Heart left ventricle (tissue), 13 donors: ENCODE measurements at regions not wholly inside any gene's neighbourhood (a gene's known extent, or its start where the extent isn't known, plus 50 kb on each side); places are given as distances from the start of the nearest gene placed in this dataset.

Experiments
- POLR2A ChIP-seq, 2 donors: fragments of 450-650 bp; IDR thresholded peaks; one replicate each; pipeline ENCODE4 v1.6.1; 2017; ENCODE audit warnings: antibody characterized with exemption in 2 of 2, mild to moderate bottlenecking in 2 of 2, moderate library complexity in 2 of 2
- TF ChIP-seq, protein P1 (sequence below), 12 donors: fragments of 200-600 bp; sonication (generic) in 4 of 12; IDR thresholded peaks; one replicate each; pipeline versions ENCODE4 v1.5.0 to v1.8.0; 2018 to 2022; ENCODE audit warnings: antibody characterized with exemption in 12 of 12, mild to moderate bottlenecking in 5 of 12
- donor health status: ischemic (EF 13 %, LVEDD 7.1; RV severe dilation, severe dysfunction).
- donor health status: DM: no; HTN: yes; CAD: no.
- donor health status: DM: no; HTN: no; CAD: no.
- donor health status: ischemic (EF 25% LVEDD 6.9; RV normal size, moderate dysfunction).
- donor health status: ischemic (EF 25% LVEDD 5.7; RV mildly dilated, moderate dysfunction).
- donor health status: ischemic (EF 35%, LVEDD 5.7; RV mildly dilated, moderate dysfunction).
- donor health status: nonischemic (EF 11% LVEDD 7.7; RV severe dilation, severe dysfunction).
- donor health status: DM: yes; HTN: yes; CAD: no.
- donor health status: PGD.
- donor health status: ischemic (EF 29% LVEDD 5.4; RV normal size, mild dysfunction).
- donor health status: nonischemic (EF 23%, LVEDD 6.1; RV moderate dilation, normal function).

DNA sequence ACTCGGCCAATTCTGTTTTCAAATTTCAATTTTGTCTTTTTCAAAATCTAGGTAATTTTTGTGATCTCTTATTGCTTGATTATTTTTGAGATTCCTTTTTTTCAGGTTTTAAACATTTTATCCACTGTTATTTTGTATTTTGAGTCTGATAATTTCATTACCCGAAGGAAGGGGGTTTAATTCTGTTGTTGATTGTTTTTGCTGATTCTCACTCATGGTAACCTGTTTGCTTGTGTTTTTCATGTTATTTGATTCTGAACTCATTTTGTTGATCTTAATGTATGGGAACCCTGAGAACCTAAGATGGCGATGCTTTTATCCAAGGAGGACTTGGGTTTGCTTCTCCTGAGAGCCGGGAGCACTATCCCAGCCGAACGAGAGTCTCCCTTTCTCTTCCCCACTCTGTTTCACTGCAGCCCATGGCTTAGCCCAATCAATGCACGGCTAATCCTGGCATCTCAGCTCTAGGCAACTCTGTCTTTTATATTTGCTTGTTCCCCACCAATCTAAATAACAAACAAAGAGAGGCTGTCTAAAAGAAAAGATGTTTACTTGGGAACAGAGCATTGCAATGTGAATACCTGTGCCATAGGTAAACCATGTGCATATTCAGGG is 73.2 kb upstream of the ZCCHC2 start:
- TF ChIP-seq, protein P1, sequence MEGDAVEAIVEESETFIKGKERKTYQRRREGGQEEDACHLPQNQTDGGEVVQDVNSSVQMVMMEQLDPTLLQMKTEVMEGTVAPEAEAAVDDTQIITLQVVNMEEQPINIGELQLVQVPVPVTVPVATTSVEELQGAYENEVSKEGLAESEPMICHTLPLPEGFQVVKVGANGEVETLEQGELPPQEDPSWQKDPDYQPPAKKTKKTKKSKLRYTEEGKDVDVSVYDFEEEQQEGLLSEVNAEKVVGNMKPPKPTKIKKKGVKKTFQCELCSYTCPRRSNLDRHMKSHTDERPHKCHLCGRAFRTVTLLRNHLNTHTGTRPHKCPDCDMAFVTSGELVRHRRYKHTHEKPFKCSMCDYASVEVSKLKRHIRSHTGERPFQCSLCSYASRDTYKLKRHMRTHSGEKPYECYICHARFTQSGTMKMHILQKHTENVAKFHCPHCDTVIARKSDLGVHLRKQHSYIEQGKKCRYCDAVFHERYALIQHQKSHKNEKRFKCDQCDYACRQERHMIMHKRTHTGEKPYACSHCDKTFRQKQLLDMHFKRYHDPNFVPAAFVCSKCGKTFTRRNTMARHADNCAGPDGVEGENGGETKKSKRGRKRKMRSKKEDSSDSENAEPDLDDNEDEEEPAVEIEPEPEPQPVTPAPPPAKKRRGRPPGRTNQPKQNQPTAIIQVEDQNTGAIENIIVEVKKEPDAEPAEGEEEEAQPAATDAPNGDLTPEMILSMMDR (IDR thresholded peaks at IDR 0.05), result no peak
- no peak for TF ChIP-seq POLR2A (IDR thresholded peaks at IDR 0.05)
